PC-3 (cell line): ENCODE measurements at regions not wholly inside any gene's neighbourhood (a gene's known extent, or its start where the extent isn't known, plus 50 kb on each side); places are given as distances from the start of the nearest gene placed in this dataset.

ENCODE experiments used
- ATAC-seq: fragments of 200-7000 bp; cut with Tn5 transposase; 2 replicates; pipeline ENCODE4 v1.9.1; 2020; ENCODE audit warnings: mild to moderate bottlenecking, moderate library complexity
- BruUV-seq: library from RNA; stranded (reverse); fragments of 400-500 nt; replicated peaks from 2 replicates; lab custom pipeline; 2021; lab: Mats Ljungman, UMichigan
- CTCF ChIA-PET: fragments of 300-600 bp; sonication (Branson Sonifier 250); formaldehyde crosslinking; loops from one replicate; lab custom pipeline; 2022; ENCODE audit warnings: antibody characterized with exemption; lab: Charles Lee
- POLR2A ChIA-PET: fragments of 300-600 bp; sonication (Branson Sonifier 250); formaldehyde crosslinking; loops from one replicate; lab custom pipeline; 2022; ENCODE audit warnings: antibody characterized with exemption; ENCODE audit not compliant: unreplicated experiment; lab: Charles Lee
- DNase-seq: peaks from one replicate; pipeline ENCODE4 v3.0.0-alpha.2; 2015
- H2AFZ ChIP-seq: fragments of 300-600 bp; sonication (generic); 2 replicates; pipeline ENCODE4 v1.6.0; 2016; ENCODE audit warnings: antibody characterized with exemption, low read length
- H3F3A ChIP-seq: fragments of 300-600 bp; sonication (generic); one replicate; pipeline ENCODE4 v1.6.0; 2017; ENCODE audit warnings: antibody characterized with exemption, low read length, control low read depth, mild to moderate bottlenecking; ENCODE audit not compliant: unreplicated experiment
- H3K27ac ChIP-seq: fragments of 300-600 bp; sonication (generic); 2 replicates; pipeline ENCODE4 v1.5.1; 2016; ENCODE audit warnings: mild to moderate bottlenecking, low read length
- H3K27me3 ChIP-seq: fragments of 300-600 bp; sonication (generic); 2 replicates; pipeline ENCODE4 v1.6.1; 2016; ENCODE audit warnings: low read length, mixed read lengths
- H3K36me3 ChIP-seq: fragments of 300-600 bp; sonication (generic); 2 replicates; pipeline ENCODE4 v1.6.1; 2016; ENCODE audit warnings: low read depth, mixed run types, low read length, mixed read lengths
- H3K4me1 ChIP-seq: fragments of 300-600 bp; sonication (generic); 2 replicates; pipeline ENCODE4 v1.5.1; 2016; ENCODE audit warnings: low read length; ENCODE audit not compliant: insufficient read depth
- H3K4me2 ChIP-seq: fragments of 300-600 bp; sonication (generic); 2 replicates; pipeline ENCODE4 v1.6.0; 2016; ENCODE audit warnings: low read length
- H3K4me3 ChIP-seq: fragments of 300-600 bp; sonication (generic); 2 replicates; pipeline ENCODE4 v1.5.1; 2016; ENCODE audit warnings: mild to moderate bottlenecking, low read length, mixed read lengths
- H3K79me2 ChIP-seq: fragments of 300-600 bp; sonication (generic); 2 replicates; pipeline ENCODE4 v1.6.1; 2017; ENCODE audit warnings: low read length, mixed read lengths
- H3K9ac ChIP-seq: fragments of 300-600 bp; sonication (generic); 2 replicates; pipeline ENCODE4 v1.6.0; 2016; ENCODE audit warnings: mild to moderate bottlenecking, low read length
- H3K9me2 ChIP-seq: fragments of 300-600 bp; sonication (generic); replicated peaks from 2 replicates; pipeline ENCODE4 v1.6.1; 2016; ENCODE audit warnings: mixed run types, low read length, mixed read lengths
- H3K9me3 ChIP-seq: fragments of 300-600 bp; sonication (generic); 2 replicates; pipeline ENCODE4 v1.6.1; 2016; ENCODE audit warnings: low read length, mixed read lengths
- H4K20me1 ChIP-seq: fragments of 300-600 bp; sonication (generic); 2 replicates; pipeline ENCODE4 v1.6.1; 2016; ENCODE audit warnings: low read length, mixed read lengths
- CTCF ChIP-seq: fragments of 300-600 bp; sonication (generic); conservative IDR thresholded peaks from 2 replicates; pipeline ENCODE4 v1.5.1; 2017; ENCODE audit warnings: antibody characterized with exemption, low read depth, mild to moderate bottlenecking, low read length
- EZH2 ChIP-seq: fragments of 300-600 bp; sonication (generic); IDR thresholded peaks from one replicate; pipeline ENCODE4 v1.6.1; 2017; ENCODE audit warnings: antibody characterized with exemption, mild to moderate bottlenecking, low read length; ENCODE audit not compliant: unreplicated experiment
- EZH2phosphoT487 ChIP-seq: fragments of 300-600 bp; sonication (generic); IDR thresholded peaks from 2 replicates; pipeline ENCODE4 v1.6.1; 2018; ENCODE audit warnings: mild to moderate bottlenecking, antibody characterized with exemption, low read length, borderline replicate concordance
- intact Hi-C: fragments of 100-400 bp; cut with micrococcal nuclease; formaldehyde crosslinking; loops from 2 replicates; pipeline ENCODE4 v1.9.0; 2023

- Histone ChIP-seq H3K9ac (no peak overlapping the region), H3K9me3 (no peaks in the 10 kb centered on the region), H4K20me1 (no peaks in the 10 kb centered on the region), H3K27me3 (no peaks in the 10 kb centered on the region), H3F3A (no peaks in the 10 kb centered on the region), H3K27ac (no peak overlapping the region), H3K4me1 (no peaks in the 10 kb centered on the region), H3K9me2 (no peaks in the 10 kb centered on the region), H3K79me2 (no peaks in the 10 kb centered on the region), H2AFZ (no peak overlapping the region), H3K36me3 (no peaks in the 10 kb centered on the region), H3K4me2 (0 out of 2 replicates have a peak overlapping the region, but pooled peaks have one; percentile 20), H3K4me3 (no peak overlapping the region)
- intact Hi-C loops, result no loop called here
- BruUV-seq, result no TSS peak
- ChIA-PET POLR2A (interaction anchor here (0.6 kb wide), 1 partner anchor 762 kb away, joined by 3 read pairs; no protein-coding TSS in a partner anchor), CTCF (no interaction called here)
- TF ChIP-seq EZH2, result no peak
- no peak for TF ChIP-seq EZH2phosphoT487
- no peak for TF ChIP-seq CTCF
- no peak for ATAC-seq
- DNase-seq, result no peak
Measured at GRCh38 chr13:65631078-65631477, 1599.1 kb downstream of the PCDH9 start.

DNA sequence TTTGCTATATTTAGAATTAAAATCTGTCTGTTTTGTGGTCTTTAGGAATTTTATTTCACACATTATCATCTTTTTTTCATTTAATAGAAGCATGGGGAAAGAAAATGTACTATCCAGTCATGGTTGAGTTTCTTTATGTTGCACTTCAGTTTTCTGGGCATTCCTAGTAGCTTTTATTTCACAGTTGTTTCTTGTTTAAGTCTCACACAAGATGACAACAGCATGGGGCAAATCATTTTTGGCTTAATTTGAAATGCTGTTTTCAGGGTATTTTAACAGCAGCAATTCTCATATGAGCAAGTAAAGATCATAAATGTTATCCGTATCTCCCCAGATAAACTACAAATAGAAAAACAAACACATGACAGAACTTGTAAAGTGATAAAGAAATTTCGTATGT lies 1600.2 kb downstream of the PCDH9 start:
- no peak overlapping the region for H3K4me3 ChIP-seq
- no peaks in the 10 kb centered on the region for H3K4me1 ChIP-seq
- no peaks in the 10 kb centered on the region for H4K20me1 ChIP-seq
- no peaks in the 10 kb centered on the region for H3K27me3 ChIP-seq
- DNase-seq (no peak), ATAC-seq (no peak)
- H3K9me3 ChIP-seq, result no peaks in the 10 kb centered on the region
- CTCF ChIA-PET, result no interaction called here
- no peaks in the 10 kb centered on the region for H3K36me3 ChIP-seq
- no peak overlapping the region for H3K27ac ChIP-seq
- no peak overlapping the region for H3K4me2 ChIP-seq
- H3K9ac ChIP-seq, result no peak overlapping the region
- intact Hi-C loops, result no loop called here
- POLR2A ChIA-PET, result no interaction called here
- H3K79me2 ChIP-seq, result no peaks in the 10 kb centered on the region
- TF ChIP-seq EZH2, result no peak
- TF ChIP-seq EZH2phosphoT487, result no peak
- no peak for TF ChIP-seq CTCF
- H3K9me2 ChIP-seq, result no peaks in the 10 kb centered on the region
- no peak overlapping the region for H2AFZ ChIP-seq
- H3F3A ChIP-seq, result no peaks in the 10 kb centered on the region
- BruUV-seq, result no TSS peak

DNA sequence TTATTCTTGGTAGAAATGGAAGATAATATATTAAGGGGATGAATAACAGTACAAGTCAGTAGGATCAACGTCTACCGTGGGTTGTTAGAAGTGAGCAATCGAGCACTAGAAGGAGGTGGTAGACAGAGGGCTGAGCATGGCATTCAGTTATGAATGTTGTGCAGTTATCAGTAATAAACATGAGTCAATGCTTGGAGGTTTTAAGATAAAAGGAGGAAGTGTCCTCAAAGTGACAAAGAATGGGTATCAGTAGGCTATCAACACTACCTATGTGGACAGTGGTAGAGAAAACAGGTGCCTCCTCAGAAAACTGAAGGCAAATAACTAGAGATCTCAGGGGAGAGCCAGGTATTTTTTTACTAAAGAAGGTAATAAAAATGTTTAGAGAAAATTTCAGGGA lies 1607.0 kb downstream of the PCDH9 start:
- H3K9ac ChIP-seq, result no peak overlapping the region
- no peaks in the 10 kb centered on the region for H3K9me2 ChIP-seq
- DNase-seq (no peak), ATAC-seq (no peak)
- no peaks in the 10 kb centered on the region for H4K20me1 ChIP-seq
- TF ChIP-seq EZH2phosphoT487, result no peak
- POLR2A ChIA-PET, result no interaction called here
- no peak overlapping the region for H2AFZ ChIP-seq
- no peak overlapping the region for H3K4me3 ChIP-seq
- H3K4me2 ChIP-seq, result no peak overlapping the region
- H3K4me1 ChIP-seq, result no peaks in the 10 kb centered on the region
- no peaks in the 10 kb centered on the region for H3F3A ChIP-seq
- H3K9me3 ChIP-seq, result no peaks in the 10 kb centered on the region
- CTCF ChIA-PET, result no interaction called here
- H3K36me3 ChIP-seq, result no peaks in the 10 kb centered on the region
- no peaks in the 10 kb centered on the region for H3K27me3 ChIP-seq
- no TSS peak for BruUV-seq
- no peak overlapping the region for H3K27ac ChIP-seq
- H3K79me2 ChIP-seq, result no peaks in the 10 kb centered on the region
- intact Hi-C loops, result no loop called here
